ENCODE measurements at regions not wholly inside any gene's neighbourhood (a gene's known extent, or its start where the extent isn't known, plus 50 kb on each side); places are given as distances from the start of the nearest gene placed in this dataset.

- TF ChIP-seq ZNF383 (CRISPR knock-in tag; IDR thresholded peaks at IDR 0.05; ENCODE audit: borderline replicate concordance), result no peak
- TF ChIP-seq ZNF547 (CRISPR knock-in tag; IDR thresholded peaks at IDR 0.05), result no peak
- no peak for TF ChIP-seq ZNF207 (IDR thresholded peaks at IDR 0.05; ENCODE audit: borderline replicate concordance)
- TF ChIP-seq ZSCAN21 (CRISPR knock-in tag; IDR thresholded peaks at IDR 0.05; ENCODE audit: borderline replicate concordance), result no peak
- no peak for TF ChIP-seq MTA3 (CRISPR knock-in tag; IDR thresholded peaks at IDR 0.05)
- TF ChIP-seq TOPORS (CRISPR knock-in tag; IDR thresholded peaks at IDR 0.05), result peak; percentile 20; the same call in 1 of the 2 replicates
- TF ChIP-seq GLI4 (CRISPR knock-in tag; IDR thresholded peaks at IDR 0.05; ENCODE audit: borderline replicate concordance), result no peak
- TF ChIP-seq ZNF766 (CRISPR knock-in tag; IDR thresholded peaks at IDR 0.05; ENCODE audit: borderline replicate concordance), result no peak
- TF ChIP-seq PATZ1 (CRISPR knock-in tag; IDR thresholded peaks at IDR 0.05), result 0 out of 2 replicates have a peak, but pooled peaks have one; percentile 9
- TF ChIP-seq SYNCRIP (IDR thresholded peaks at IDR 0.05; ENCODE audit: insufficient read depth, low read depth, low read length), result no peak
- peak; percentile 46; the same call in 1 of the 2 replicates for TF ChIP-seq HOXA3 (CRISPR knock-in tag; IDR thresholded peaks at IDR 0.05)
- no peak for TF ChIP-seq TFDP1 (CRISPR knock-in tag; IDR thresholded peaks at IDR 0.05; ENCODE audit: borderline replicate concordance)
- TF ChIP-seq ZBTB38 (CRISPR knock-in tag; IDR thresholded peaks at IDR 0.05), result peak; percentile 98
- TF ChIP-seq HDAC1 (CRISPR knock-in tag; IDR thresholded peaks at IDR 0.05), result no peak
- no peak for TF ChIP-seq MEF2D (CRISPR knock-in tag; IDR thresholded peaks at IDR 0.05)
- TF ChIP-seq REPIN1 (CRISPR knock-in tag; IDR thresholded peaks at IDR 0.05; ENCODE audit: borderline replicate concordance, low read depth), result no peak
- TF ChIP-seq REL (CRISPR knock-in tag; conservative IDR thresholded peaks at IDR 0.05), result no peak
- no peak for TF ChIP-seq SPEN (CRISPR knock-in tag; IDR thresholded peaks at IDR 0.05; ENCODE audit: low read depth)
- no peak for TF ChIP-seq ARNT (IDR thresholded peaks at IDR 0.05)
- TF ChIP-seq ZNF574 (CRISPR knock-in tag; IDR thresholded peaks at IDR 0.05), result peak; percentile 16; the same call in 1 of the 2 replicates
- no peak for TF ChIP-seq POLR2G (IDR thresholded peaks at IDR 0.05; ENCODE audit: low read depth, low read length)
- no peak for TF ChIP-seq MTERF4 (CRISPR knock-in tag; IDR thresholded peaks at IDR 0.05)
- no peak for TF ChIP-seq ZNF83 (CRISPR knock-in tag; IDR thresholded peaks at IDR 0.05; ENCODE audit: borderline replicate concordance)
- no peak for TF ChIP-seq SSRP1 (CRISPR knock-in tag; IDR thresholded peaks at IDR 0.05)
Measured at GRCh38 chr20:17860301-17861197, 108.0 kb downstream of the SNX5 start (continued).

Measured in HepG2 (cell line).